ENCODE measurements at regions not wholly inside any gene's neighbourhood (a gene's known extent, or its start where the extent isn't known, plus 50 kb on each side); places are given as distances from the start of the nearest gene placed in this dataset.

GRCh38 chr6:10266061-10266460 is 148.8 kb downstream of the TFAP2A start:
- 0 out of 3 replicates have a peak, but pooled peaks have one; percentile 35 for ATAC-seq (ENCODE audit: low read depth)
- H3K4me3 ChIP-seq (ENCODE audit: severe bottlenecking): no peak overlapping the region

GRCh38 chr6:10262505-10262904 is 152.4 kb downstream of the TFAP2A start:
- Histone ChIP-seq H3K36me3 (ENCODE audit: low read depth) (no peaks in the 10 kb centered on the region), H3K4me1 (ENCODE audit: insufficient read depth, poor library complexity, severe bottlenecking) (no peaks in the 10 kb centered on the region), H3K27me3 (ENCODE audit: insufficient read depth, poor library complexity, severe bottlenecking) (no peaks in the 10 kb centered on the region), H3K27ac (ENCODE audit: poor library complexity, severe bottlenecking) (no peak overlapping the region), H3K4me3 (ENCODE audit: severe bottlenecking) (no peak overlapping the region), H3K9me3 (ENCODE audit: severe bottlenecking) (peaks cover 3% of the 10 kb centered on the region)
- ATAC-seq (ENCODE audit: low read depth): no peak
- TF ChIP-seq CTCF (IDR thresholded peaks at IDR 0.05; ENCODE audit: poor library complexity, severe bottlenecking): no peak
- no peak for DNase-seq (ENCODE audit: low spot score)

More at GRCh38 chr6:10266061-10266460, 148.8 kb downstream of the TFAP2A start:
- DNase-seq (ENCODE audit: low spot score): no peak
- H3K27ac ChIP-seq (ENCODE audit: poor library complexity, severe bottlenecking): no peak overlapping the region
- peaks cover 3% of the 10 kb centered on the region for H3K9me3 ChIP-seq (ENCODE audit: severe bottlenecking)
- no peak for TF ChIP-seq CTCF (IDR thresholded peaks at IDR 0.05; ENCODE audit: poor library complexity, severe bottlenecking)
- no peaks in the 10 kb centered on the region for H3K27me3 ChIP-seq (ENCODE audit: insufficient read depth, poor library complexity, severe bottlenecking)
- H3K36me3 ChIP-seq (ENCODE audit: low read depth): no peaks in the 10 kb centered on the region
- H3K4me1 ChIP-seq (ENCODE audit: insufficient read depth, poor library complexity, severe bottlenecking): peaks cover 3% of the 10 kb centered on the region

- Histone ChIP-seq H3K27me3 (ENCODE audit: insufficient read depth, poor library complexity, severe bottlenecking) (no peaks in the 10 kb centered on the region), H3K9me3 (ENCODE audit: severe bottlenecking) (peaks cover 6% of the 10 kb centered on the region), H3K4me1 (ENCODE audit: insufficient read depth, poor library complexity, severe bottlenecking) (no peaks in the 10 kb centered on the region), H3K4me3 (ENCODE audit: severe bottlenecking) (no peak overlapping the region), H3K27ac (ENCODE audit: poor library complexity, severe bottlenecking) (no peak overlapping the region), H3K36me3 (ENCODE audit: low read depth) (no peaks in the 10 kb centered on the region)
- no peak for ATAC-seq (ENCODE audit: low read depth)
- no peak for DNase-seq (ENCODE audit: low spot score)
- TF ChIP-seq CTCF (IDR thresholded peaks at IDR 0.05; ENCODE audit: poor library complexity, severe bottlenecking): no peak
Observed at GRCh38 chr6:10259671-10260070, 155.2 kb downstream of the TFAP2A start.

- H3K36me3 ChIP-seq (ENCODE audit: low read depth): no peaks in the 10 kb centered on the region
- no peaks in the 10 kb centered on the region for H3K27me3 ChIP-seq (ENCODE audit: insufficient read depth, poor library complexity, severe bottlenecking)
- no peak overlapping the region for H3K4me3 ChIP-seq (ENCODE audit: severe bottlenecking)
- ATAC-seq (ENCODE audit: low read depth) (no peak), DNase-seq (ENCODE audit: low spot score) (no peak)
- H3K4me1 ChIP-seq (ENCODE audit: insufficient read depth, poor library complexity, severe bottlenecking): no peaks in the 10 kb centered on the region
- H3K9me3 ChIP-seq (ENCODE audit: severe bottlenecking): peaks cover 6% of the 10 kb centered on the region
- H3K27ac ChIP-seq (ENCODE audit: poor library complexity, severe bottlenecking): no peak overlapping the region
- TF ChIP-seq CTCF (IDR thresholded peaks at IDR 0.05; ENCODE audit: poor library complexity, severe bottlenecking): no peak
Observed at GRCh38 chr6:10258341-10258740, 156.5 kb downstream of the TFAP2A start.

- Histone ChIP-seq H3K36me3 (ENCODE audit: low read depth) (no peaks in the 10 kb centered on the region), H3K27me3 (ENCODE audit: insufficient read depth, poor library complexity, severe bottlenecking) (no peaks in the 10 kb centered on the region), H3K4me3 (ENCODE audit: severe bottlenecking) (no peak overlapping the region), H3K4me1 (ENCODE audit: insufficient read depth, poor library complexity, severe bottlenecking) (no peaks in the 10 kb centered on the region), H3K9me3 (ENCODE audit: severe bottlenecking) (peaks cover 6% of the 10 kb centered on the region), H3K27ac (ENCODE audit: poor library complexity, severe bottlenecking) (no peak overlapping the region)
- ATAC-seq (ENCODE audit: low read depth) (no peak), DNase-seq (ENCODE audit: low spot score) (no peak)
- TF ChIP-seq CTCF (IDR thresholded peaks at IDR 0.05; ENCODE audit: poor library complexity, severe bottlenecking): peak; percentile 44
Observed at GRCh38 chr6:10256113-10256690, 158.7 kb downstream of the TFAP2A start.
